ENCODE measurements at regions not wholly inside any gene's neighbourhood (a gene's known extent, or its start where the extent isn't known, plus 50 kb on each side); places are given as distances from the start of the nearest gene placed in this dataset.

DNA sequence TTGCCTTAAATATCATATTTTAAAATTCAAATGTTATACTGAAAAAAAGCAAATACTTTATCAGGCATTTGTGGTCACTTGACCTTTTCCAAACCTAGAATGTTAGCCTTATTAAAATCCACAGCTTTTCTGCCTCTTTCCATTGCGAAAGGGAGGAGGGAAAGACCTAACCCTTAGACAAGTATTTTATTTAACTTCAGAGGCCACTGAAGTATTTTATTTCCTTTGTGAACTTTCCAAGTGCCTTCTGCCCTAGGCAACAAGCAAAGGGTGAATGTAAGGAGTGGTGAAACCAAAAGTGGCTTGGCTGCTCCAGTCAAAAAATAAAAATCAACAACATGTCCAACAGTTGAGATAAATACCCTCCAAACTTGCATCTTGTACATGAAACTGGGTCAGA lies 376.1 kb downstream of the EFNA5 start:
- Histone ChIP-seq H3K27ac (ENCODE audit: low read depth in 1 of 2, low read length in 2 of 2) (no peak overlapping the region), H3K4me1 (ENCODE audit: control insufficient read depth in 4 of 4, insufficient read depth in 4 of 4, low read length in 3 of 4) (no peaks in the 10 kb centered on the region), H3K9ac (ENCODE audit: low read depth in 1 of 2, low read length in 2 of 2) (no peak overlapping the region), H3K4me3 (ENCODE audit: low read depth in 1 of 3, low read length in 3 of 3) (no peak overlapping the region), H3K9me3 (ENCODE audit: control insufficient read depth in 4 of 4, low read length in 3 of 4) (peaks cover 0 to 3% (median 0%) of the 10 kb centered on the region in 4 donors), H3K36me3 (ENCODE audit: control insufficient read depth in 4 of 4, insufficient read depth in 3 of 4, low read depth in 1 of 4, low read length in 3 of 4) (no peaks in the 10 kb centered on the region), H3K27me3 (ENCODE audit: control insufficient read depth in 4 of 4, insufficient read depth in 4 of 4, low read length in 3 of 4) (peaks cover 0 to 4% (median 0%) of the 10 kb centered on the region in 4 donors)
- no peak for DNase-seq (ENCODE audit: low spot score)
- TF ChIP-seq RXRA (IDR thresholded peaks at IDR 0.05) (peak in 1 of 2 donors; percentile 6), FOXA2 (IDR thresholded peaks at IDR 0.05) (no peak), NR2F2 (IDR thresholded peaks at IDR 0.05) (no peak)
- 71% methylated on average over 1 of the region's 1 CpG for WGBS

DNA sequence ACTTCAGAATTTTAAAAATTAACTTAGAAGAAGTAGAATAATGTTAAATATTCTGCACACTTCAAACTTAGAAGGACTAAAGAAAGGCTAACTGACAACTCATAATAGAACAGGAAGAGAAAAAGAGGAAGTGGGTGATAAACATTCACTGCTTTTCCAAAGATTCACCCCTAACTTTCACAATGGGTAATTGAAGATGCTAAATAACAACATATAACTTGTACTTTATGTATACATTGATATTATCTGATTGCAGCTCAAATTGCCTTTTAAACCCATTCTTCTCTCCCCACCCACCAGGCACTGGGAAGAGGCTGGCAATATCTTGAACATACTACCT lies 376.6 kb downstream of the EFNA5 start:
- Histone ChIP-seq H3K27ac (ENCODE audit: low read depth in 1 of 2, low read length in 2 of 2) (no peak overlapping the region), H3K9ac (ENCODE audit: low read depth in 1 of 2, low read length in 2 of 2) (no peak overlapping the region), H3K27me3 (ENCODE audit: control insufficient read depth in 4 of 4, insufficient read depth in 4 of 4, low read length in 3 of 4) (peaks cover 0 to 4% (median 0%) of the 10 kb centered on the region in 4 donors), H3K4me1 (ENCODE audit: control insufficient read depth in 4 of 4, insufficient read depth in 4 of 4, low read length in 3 of 4) (no peaks in the 10 kb centered on the region), H3K4me3 (ENCODE audit: low read depth in 1 of 3, low read length in 3 of 3) (no peak overlapping the region), H3K36me3 (ENCODE audit: control insufficient read depth in 4 of 4, insufficient read depth in 3 of 4, low read depth in 1 of 4, low read length in 3 of 4) (no peaks in the 10 kb centered on the region), H3K9me3 (ENCODE audit: control insufficient read depth in 4 of 4, low read length in 3 of 4) (peaks cover 0 to 3% (median 0%) of the 10 kb centered on the region in 4 donors)
- TF ChIP-seq, protein P1, sequence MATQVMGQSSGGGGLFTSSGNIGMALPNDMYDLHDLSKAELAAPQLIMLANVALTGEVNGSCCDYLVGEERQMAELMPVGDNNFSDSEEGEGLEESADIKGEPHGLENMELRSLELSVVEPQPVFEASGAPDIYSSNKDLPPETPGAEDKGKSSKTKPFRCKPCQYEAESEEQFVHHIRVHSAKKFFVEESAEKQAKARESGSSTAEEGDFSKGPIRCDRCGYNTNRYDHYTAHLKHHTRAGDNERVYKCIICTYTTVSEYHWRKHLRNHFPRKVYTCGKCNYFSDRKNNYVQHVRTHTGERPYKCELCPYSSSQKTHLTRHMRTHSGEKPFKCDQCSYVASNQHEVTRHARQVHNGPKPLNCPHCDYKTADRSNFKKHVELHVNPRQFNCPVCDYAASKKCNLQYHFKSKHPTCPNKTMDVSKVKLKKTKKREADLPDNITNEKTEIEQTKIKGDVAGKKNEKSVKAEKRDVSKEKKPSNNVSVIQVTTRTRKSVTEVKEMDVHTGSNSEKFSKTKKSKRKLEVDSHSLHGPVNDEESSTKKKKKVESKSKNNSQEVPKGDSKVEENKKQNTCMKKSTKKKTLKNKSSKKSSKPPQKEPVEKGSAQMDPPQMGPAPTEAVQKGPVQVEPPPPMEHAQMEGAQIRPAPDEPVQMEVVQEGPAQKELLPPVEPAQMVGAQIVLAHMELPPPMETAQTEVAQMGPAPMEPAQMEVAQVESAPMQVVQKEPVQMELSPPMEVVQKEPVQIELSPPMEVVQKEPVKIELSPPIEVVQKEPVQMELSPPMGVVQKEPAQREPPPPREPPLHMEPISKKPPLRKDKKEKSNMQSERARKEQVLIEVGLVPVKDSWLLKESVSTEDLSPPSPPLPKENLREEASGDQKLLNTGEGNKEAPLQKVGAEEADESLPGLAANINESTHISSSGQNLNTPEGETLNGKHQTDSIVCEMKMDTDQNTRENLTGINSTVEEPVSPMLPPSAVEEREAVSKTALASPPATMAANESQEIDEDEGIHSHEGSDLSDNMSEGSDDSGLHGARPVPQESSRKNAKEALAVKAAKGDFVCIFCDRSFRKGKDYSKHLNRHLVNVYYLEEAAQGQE (IDR thresholded peaks at IDR 0.05): no peak
- TF ChIP-seq GABPA (IDR thresholded peaks at IDR 0.05 in 1 of 2, conservative IDR thresholded peaks at IDR 0.05 in 1 of 2): no peak
- TF ChIP-seq, protein P2, sequence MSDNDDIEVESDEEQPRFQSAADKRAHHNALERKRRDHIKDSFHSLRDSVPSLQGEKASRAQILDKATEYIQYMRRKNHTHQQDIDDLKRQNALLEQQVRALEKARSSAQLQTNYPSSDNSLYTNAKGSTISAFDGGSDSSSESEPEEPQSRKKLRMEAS (IDR thresholded peaks at IDR 0.05): no peak
- TF ChIP-seq, protein P3, sequence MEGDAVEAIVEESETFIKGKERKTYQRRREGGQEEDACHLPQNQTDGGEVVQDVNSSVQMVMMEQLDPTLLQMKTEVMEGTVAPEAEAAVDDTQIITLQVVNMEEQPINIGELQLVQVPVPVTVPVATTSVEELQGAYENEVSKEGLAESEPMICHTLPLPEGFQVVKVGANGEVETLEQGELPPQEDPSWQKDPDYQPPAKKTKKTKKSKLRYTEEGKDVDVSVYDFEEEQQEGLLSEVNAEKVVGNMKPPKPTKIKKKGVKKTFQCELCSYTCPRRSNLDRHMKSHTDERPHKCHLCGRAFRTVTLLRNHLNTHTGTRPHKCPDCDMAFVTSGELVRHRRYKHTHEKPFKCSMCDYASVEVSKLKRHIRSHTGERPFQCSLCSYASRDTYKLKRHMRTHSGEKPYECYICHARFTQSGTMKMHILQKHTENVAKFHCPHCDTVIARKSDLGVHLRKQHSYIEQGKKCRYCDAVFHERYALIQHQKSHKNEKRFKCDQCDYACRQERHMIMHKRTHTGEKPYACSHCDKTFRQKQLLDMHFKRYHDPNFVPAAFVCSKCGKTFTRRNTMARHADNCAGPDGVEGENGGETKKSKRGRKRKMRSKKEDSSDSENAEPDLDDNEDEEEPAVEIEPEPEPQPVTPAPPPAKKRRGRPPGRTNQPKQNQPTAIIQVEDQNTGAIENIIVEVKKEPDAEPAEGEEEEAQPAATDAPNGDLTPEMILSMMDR (IDR thresholded peaks at IDR 0.05; ENCODE audit: low read depth, low read length, missing input control): no peak
- TF ChIP-seq SP1 (IDR thresholded peaks at IDR 0.05): no peak
- TF ChIP-seq, protein P4, sequence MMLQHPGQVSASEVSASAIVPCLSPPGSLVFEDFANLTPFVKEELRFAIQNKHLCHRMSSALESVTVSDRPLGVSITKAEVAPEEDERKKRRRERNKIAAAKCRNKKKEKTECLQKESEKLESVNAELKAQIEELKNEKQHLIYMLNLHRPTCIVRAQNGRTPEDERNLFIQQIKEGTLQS (IDR thresholded peaks at IDR 0.05): no peak
- TF ChIP-seq RAD21 (IDR thresholded peaks at IDR 0.05): no peak
- TF ChIP-seq RXRA (IDR thresholded peaks at IDR 0.05): no peak
- TF ChIP-seq FOXA1 (IDR thresholded peaks at IDR 0.05): no peak
- no peak for TF ChIP-seq HNF4G (IDR thresholded peaks at IDR 0.05)
- TF ChIP-seq, protein P5, sequence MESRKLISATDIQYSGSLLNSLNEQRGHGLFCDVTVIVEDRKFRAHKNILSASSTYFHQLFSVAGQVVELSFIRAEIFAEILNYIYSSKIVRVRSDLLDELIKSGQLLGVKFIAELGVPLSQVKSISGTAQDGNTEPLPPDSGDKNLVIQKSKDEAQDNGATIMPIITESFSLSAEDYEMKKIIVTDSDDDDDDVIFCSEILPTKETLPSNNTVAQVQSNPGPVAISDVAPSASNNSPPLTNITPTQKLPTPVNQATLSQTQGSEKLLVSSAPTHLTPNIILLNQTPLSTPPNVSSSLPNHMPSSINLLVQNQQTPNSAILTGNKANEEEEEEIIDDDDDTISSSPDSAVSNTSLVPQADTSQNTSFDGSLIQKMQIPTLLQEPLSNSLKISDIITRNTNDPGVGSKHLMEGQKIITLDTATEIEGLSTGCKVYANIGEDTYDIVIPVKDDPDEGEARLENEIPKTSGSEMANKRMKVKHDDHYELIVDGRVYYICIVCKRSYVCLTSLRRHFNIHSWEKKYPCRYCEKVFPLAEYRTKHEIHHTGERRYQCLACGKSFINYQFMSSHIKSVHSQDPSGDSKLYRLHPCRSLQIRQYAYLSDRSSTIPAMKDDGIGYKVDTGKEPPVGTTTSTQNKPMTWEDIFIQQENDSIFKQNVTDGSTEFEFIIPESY (IDR thresholded peaks at IDR 0.05): no peak
- no peak for TF ChIP-seq YY1 (IDR thresholded peaks at IDR 0.05)
- TF ChIP-seq JUND (IDR thresholded peaks at IDR 0.05): no peak
- TF ChIP-seq FOXA2 (IDR thresholded peaks at IDR 0.05): no peak
- no peak for TF ChIP-seq HNF4A (conservative IDR thresholded peaks at IDR 0.05)
- TF ChIP-seq TAF1 (conservative IDR thresholded peaks at IDR 0.05): no peak
- TF ChIP-seq EGR1 (IDR thresholded peaks at IDR 0.05; ENCODE audit: low read depth in 2 of 2): no peak
- no peak for TF ChIP-seq NR2F2 (IDR thresholded peaks at IDR 0.05)
- DNase-seq (ENCODE audit: low spot score): no peak

Data from liver (tissue), 8 donors.